Stimulated activated naive CD4-positive, alpha-beta T cell treated with Interleukin-2 at 50 U/mL for 16 hours (primary cell): ENCODE measurements at regions not wholly inside any gene's neighbourhood (a gene's known extent, or its start where the extent isn't known, plus 50 kb on each side); places are given as distances from the start of the nearest gene placed in this dataset.
"Not testable (repeated sequence)": the region's sequence is repeated elsewhere in the genome, so short reads cannot be mapped to it uniquely, and the experiment has no call there.

Experiments used
- DNase-seq: peaks from one replicate; lab custom pipeline; 2025; lab: John Stamatoyannopoulos, UW

GRCh38 chr3:177787279-177788041 lies 590.2 kb upstream of the TBL1XR1 start:
- DNase-seq: no peak

GRCh38 chr3:177789500-177789899 lies 592.2 kb upstream of the TBL1XR1 start:
- no peak for DNase-seq

GRCh38 chr3:177792311-177793030 lies 595.2 kb upstream of the TBL1XR1 start:
- DNase-seq: no peak

- DNase-seq: no peak
These were observed 596.2 kb upstream of the TBL1XR1 start for GRCh38 chr3:177793451-177793850.

GRCh38 chr3:177795216-177795615 lies 597.9 kb upstream of the TBL1XR1 start:
- DNase-seq: no peak

- no peak for DNase-seq
These were observed 598.6 kb upstream of the TBL1XR1 start for GRCh38 chr3:177795859-177796258.

GRCh38 chr3:177800147-177800546 lies 602.9 kb upstream of the TBL1XR1 start:
- DNase-seq: not testable (repeated sequence)

- no peak for DNase-seq
These were observed 603.3 kb upstream of the TBL1XR1 start for GRCh38 chr3:177800561-177800960.

GRCh38 chr3:177802151-177802900 lies 605.0 kb upstream of the TBL1XR1 start:
- DNase-seq: no peak

GRCh38 chr3:177803500-177803899 lies 606.2 kb upstream of the TBL1XR1 start:
- DNase-seq: no peak

GRCh38 chr3:177804032-177804431 lies 606.8 kb upstream of the TBL1XR1 start:
- no peak for DNase-seq

- DNase-seq: no peak
These were observed 607.4 kb upstream of the TBL1XR1 start for GRCh38 chr3:177804646-177805045.

- no peak for DNase-seq
These were observed 610.0 kb upstream of the TBL1XR1 start for GRCh38 chr3:177807150-177807875.

GRCh38 chr3:177808928-177809478 lies 611.7 kb upstream of the TBL1XR1 start:
- not testable (repeated sequence) for DNase-seq

GRCh38 chr3:177810162-177810623 lies 612.9 kb upstream of the TBL1XR1 start:
- no peak for DNase-seq

- no peak for DNase-seq
These were observed 613.8 kb upstream of the TBL1XR1 start for GRCh38 chr3:177811112-177811511.

GRCh38 chr3:177811835-177812234 lies 614.6 kb upstream of the TBL1XR1 start:
- no peak for DNase-seq

GRCh38 chr3:177812492-177812891 lies 615.2 kb upstream of the TBL1XR1 start:
- no peak for DNase-seq

GRCh38 chr3:177813322-177813721 lies 616.0 kb upstream of the TBL1XR1 start:
- no peak for DNase-seq

- DNase-seq: no peak
These were observed 619.5 kb upstream of the TBL1XR1 start for GRCh38 chr3:177816667-177817208.

- no peak for DNase-seq
These were observed 620.5 kb upstream of the TBL1XR1 start for GRCh38 chr3:177817751-177818150.
